ENCODE measurements at regions not wholly inside any gene's neighbourhood (a gene's known extent, or its start where the extent isn't known, plus 50 kb on each side); places are given as distances from the start of the nearest gene placed in this dataset.

- H3K36me3 ChIP-seq, result no peaks in the 10 kb centered on the region
- 74 to 89% (median 87%) methylated on average over 4 to 6 of the region's 6 CpGs for WGBS, 5 donors
- DNase-seq, result no peak
- H3K4me3 ChIP-seq, result no peak overlapping the region
- peaks cover 0 to 12% (median 6%) of the 10 kb centered on the region in 4 donors for H3K4me1 ChIP-seq
- H3K9me3 ChIP-seq, result no peaks in the 10 kb centered on the region
- H3K27me3 ChIP-seq, result no peaks in the 10 kb centered on the region
- no peak overlapping the region for H3K27ac ChIP-seq
- intact Hi-C loops (cut with DNase I; ENCODE audit: low total_unique reads), result loop anchor here (5.0 kb wide), 1 partner anchor 134 kb away; no protein-coding TSS in a partner anchor
- TF ChIP-seq, protein P1, sequence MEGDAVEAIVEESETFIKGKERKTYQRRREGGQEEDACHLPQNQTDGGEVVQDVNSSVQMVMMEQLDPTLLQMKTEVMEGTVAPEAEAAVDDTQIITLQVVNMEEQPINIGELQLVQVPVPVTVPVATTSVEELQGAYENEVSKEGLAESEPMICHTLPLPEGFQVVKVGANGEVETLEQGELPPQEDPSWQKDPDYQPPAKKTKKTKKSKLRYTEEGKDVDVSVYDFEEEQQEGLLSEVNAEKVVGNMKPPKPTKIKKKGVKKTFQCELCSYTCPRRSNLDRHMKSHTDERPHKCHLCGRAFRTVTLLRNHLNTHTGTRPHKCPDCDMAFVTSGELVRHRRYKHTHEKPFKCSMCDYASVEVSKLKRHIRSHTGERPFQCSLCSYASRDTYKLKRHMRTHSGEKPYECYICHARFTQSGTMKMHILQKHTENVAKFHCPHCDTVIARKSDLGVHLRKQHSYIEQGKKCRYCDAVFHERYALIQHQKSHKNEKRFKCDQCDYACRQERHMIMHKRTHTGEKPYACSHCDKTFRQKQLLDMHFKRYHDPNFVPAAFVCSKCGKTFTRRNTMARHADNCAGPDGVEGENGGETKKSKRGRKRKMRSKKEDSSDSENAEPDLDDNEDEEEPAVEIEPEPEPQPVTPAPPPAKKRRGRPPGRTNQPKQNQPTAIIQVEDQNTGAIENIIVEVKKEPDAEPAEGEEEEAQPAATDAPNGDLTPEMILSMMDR (IDR thresholded peaks at IDR 0.05), result no peak
- TF ChIP-seq EP300 (IDR thresholded peaks at IDR 0.05), result no peak
- no peak for TF ChIP-seq POLR2A (IDR thresholded peaks at IDR 0.05)
- TF ChIP-seq POLR2AphosphoS5 (IDR thresholded peaks at IDR 0.05), result no peak
Measured at GRCh38 chr1:168437821-168438220, 106.0 kb downstream of the XCL2 start.

DNA sequence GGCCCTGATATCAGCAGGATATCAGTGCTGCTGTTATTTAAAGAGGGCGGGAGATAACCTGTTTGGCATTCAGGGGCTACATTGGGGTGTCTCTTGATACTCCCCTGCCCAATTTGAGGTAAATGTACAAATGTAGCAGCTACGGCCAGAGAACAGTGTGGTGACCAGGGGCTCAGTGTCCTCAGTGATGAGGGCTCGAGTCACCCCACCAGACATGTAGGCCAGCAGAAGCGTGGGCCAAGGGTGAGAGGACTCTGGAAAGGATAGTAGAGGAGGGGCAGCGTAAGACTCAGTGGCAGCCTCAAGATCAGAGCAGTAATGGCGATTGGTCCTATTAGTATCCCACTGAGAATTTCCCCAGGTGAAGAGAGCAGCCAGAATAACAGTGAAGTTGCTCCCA lies 108.4 kb downstream of the XCL2 start:
- intact Hi-C loops (cut with DNase I; ENCODE audit: low total_unique reads), result loop anchor here (5.0 kb wide), 1 partner anchor 137 kb away; no protein-coding TSS in a partner anchor
- no peak overlapping the region for H3K27ac ChIP-seq
- H3K36me3 ChIP-seq, result no peaks in the 10 kb centered on the region
- peaks cover 0 to 13% (median 7%) of the 10 kb centered on the region in 4 donors for H3K4me1 ChIP-seq
- no peak for TF ChIP-seq POLR2A (IDR thresholded peaks at IDR 0.05)
- TF ChIP-seq EP300 (IDR thresholded peaks at IDR 0.05), result no peak
- TF ChIP-seq POLR2AphosphoS5 (IDR thresholded peaks at IDR 0.05), result no peak
- TF ChIP-seq, protein P1 (IDR thresholded peaks at IDR 0.05), result no peak
- WGBS, 5 donors, result 83 to 92% (median 89%) methylated on average over 6 of the region's 6 CpGs
- no peak overlapping the region for H3K4me3 ChIP-seq
- DNase-seq, result no peak
- H3K27me3 ChIP-seq, result no peaks in the 10 kb centered on the region
- H3K9me3 ChIP-seq, result no peaks in the 10 kb centered on the region

- H3K27ac ChIP-seq, result no peak overlapping the region
- DNase-seq, result no peak
- peaks cover 0 to 20% (median 12%) of the 10 kb centered on the region in 4 donors for H3K4me1 ChIP-seq
- TF ChIP-seq POLR2A (IDR thresholded peaks at IDR 0.05), result no peak
- no peak for TF ChIP-seq EP300 (IDR thresholded peaks at IDR 0.05)
- TF ChIP-seq, protein P1 (IDR thresholded peaks at IDR 0.05), result no peak
- TF ChIP-seq POLR2AphosphoS5 (IDR thresholded peaks at IDR 0.05), result no peak
- no peaks in the 10 kb centered on the region for H3K36me3 ChIP-seq
- no peaks in the 10 kb centered on the region for H3K27me3 ChIP-seq
- intact Hi-C loops (cut with DNase I; ENCODE audit: low total_unique reads), result no loop called here
- H3K4me3 ChIP-seq, result no peak overlapping the region
- WGBS, 5 donors, result 56 to 61% (median 59%) methylated on average over 2 of the region's 2 CpGs
- no peaks in the 10 kb centered on the region for H3K9me3 ChIP-seq
Measured at GRCh38 chr1:168433238-168433637, 110.6 kb downstream of the XCL2 start.

DNA sequence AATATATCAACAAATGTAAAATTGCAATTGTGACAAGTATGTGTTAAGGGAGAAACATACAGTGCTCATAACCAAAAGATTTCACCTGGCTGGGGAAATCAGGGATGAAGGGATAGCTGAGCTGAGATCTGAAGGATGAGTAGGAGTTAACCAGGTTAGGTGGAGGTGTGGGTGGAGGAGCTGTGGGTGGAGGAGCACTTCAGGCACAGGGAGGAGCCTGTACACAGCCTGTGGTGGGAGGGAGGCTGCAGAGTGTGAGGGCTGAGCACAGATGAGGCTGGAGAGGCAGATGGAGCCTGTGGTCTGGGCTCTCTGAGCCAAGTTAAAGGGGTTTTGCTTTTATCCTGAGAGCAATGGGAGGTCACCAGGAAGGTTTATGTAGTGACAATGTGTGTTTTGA lies 111.9 kb downstream of the XCL2 start:
- Histone ChIP-seq H3K27ac (no peak overlapping the region), H3K27me3 (no peaks in the 10 kb centered on the region), H3K4me3 (no peak overlapping the region), H3K9me3 (no peaks in the 10 kb centered on the region), H3K36me3 (no peaks in the 10 kb centered on the region), H3K4me1 (peaks cover 0 to 32% (median 19%) of the 10 kb centered on the region in 4 donors)
- TF ChIP-seq POLR2AphosphoS5 (IDR thresholded peaks at IDR 0.05) (no peak), POLR2A (IDR thresholded peaks at IDR 0.05) (no peak), EP300 (IDR thresholded peaks at IDR 0.05) (no peak)
- TF ChIP-seq, protein P1 (IDR thresholded peaks at IDR 0.05), result no peak
- DNase-seq, result no peak
- intact Hi-C loops (cut with DNase I; ENCODE audit: low total_unique reads), result no loop called here
